DOHH2 (cell line): ENCODE measurements at regions not wholly inside any gene's neighbourhood (a gene's known extent, or its start where the extent isn't known, plus 50 kb on each side); places are given as distances from the start of the nearest gene placed in this dataset.

ENCODE experiments used
- H3F3A ChIP-seq: fragments of 200-600 bp; sonication (generic), shearing (Covaris generic); 2 replicates; pipeline ENCODE4 v1.6.0; 2016; ENCODE audit warnings: antibody characterized with exemption, mild to moderate bottlenecking; ENCODE audit not compliant: control insufficient read depth, insufficient read depth
- H3K27ac ChIP-seq: fragments of 200-600 bp; sonication (generic); 2 replicates; pipeline ENCODE4 v1.5.1; 2014; ENCODE audit warnings: low read depth, mild to moderate bottlenecking, low read length, moderate library complexity
- H3K27me3 ChIP-seq: fragments of 200-600 bp; sonication (generic); 2 replicates; pipeline ENCODE4 v1.6.1; 2014; ENCODE audit warnings: mild to moderate bottlenecking, low read length, mixed read lengths; ENCODE audit not compliant: control insufficient read depth
- H3K36me3 ChIP-seq: fragments of 200-600 bp; sonication (generic); 2 replicates; pipeline ENCODE4 v1.6.1; 2014; ENCODE audit warnings: mild to moderate bottlenecking, low read length, moderate library complexity, mixed read lengths; ENCODE audit not compliant: control insufficient read depth
- H3K4me1 ChIP-seq: fragments of 200-600 bp; sonication (generic); 2 replicates; pipeline ENCODE4 v1.6.1; 2014; ENCODE audit warnings: mild to moderate bottlenecking, low read length, mixed read lengths; ENCODE audit not compliant: control insufficient read depth
- H3K4me2 ChIP-seq: fragments of 200-600 bp; sonication (generic); 2 replicates; pipeline ENCODE4 v1.6.0; 2014; ENCODE audit warnings: mild to moderate bottlenecking, low read length, moderate library complexity
- H3K4me3 ChIP-seq: fragments of 200-600 bp; sonication (generic); 2 replicates; pipeline ENCODE4 v1.5.1; 2014; ENCODE audit warnings: mild to moderate bottlenecking, low read length, mixed read lengths
- H3K79me2 ChIP-seq: fragments of 200-600 bp; sonication (generic); 2 replicates; pipeline ENCODE4 v1.6.1; 2014; ENCODE audit warnings: mild to moderate bottlenecking, low read length, mixed read lengths; ENCODE audit not compliant: control insufficient read depth
- H3K9me2 ChIP-seq: fragments of 200-600 bp; sonication (generic); replicated peaks from 2 replicates; pipeline ENCODE4 v1.6.1; 2014; ENCODE audit warnings: mild to moderate bottlenecking, low read length, mixed read lengths; ENCODE audit not compliant: control insufficient read depth
- H3K9me3 ChIP-seq: fragments of 200-600 bp; sonication (generic); 2 replicates; pipeline ENCODE4 v1.6.1; 2014; ENCODE audit warnings: antibody characterized with exemption, low read length, mixed read lengths; ENCODE audit not compliant: control insufficient read depth, insufficient read depth
- H4K20me1 ChIP-seq: fragments of 200-600 bp; sonication (generic); 2 replicates; pipeline ENCODE4 v1.6.0; 2014; ENCODE audit warnings: low read depth, mild to moderate bottlenecking, antibody characterized with exemption, low read length, moderate library complexity; ENCODE audit not compliant: control insufficient read depth, insufficient read depth
- CTCF ChIP-seq: fragments of 200-600 bp; sonication (generic); IDR thresholded peaks from one replicate; pipeline ENCODE4 v1.5.1; 2014; ENCODE audit warnings: antibody characterized with exemption, mild to moderate bottlenecking, low read depth, low read length; ENCODE audit not compliant: poor library complexity, severe bottlenecking
- EZH2phosphoT487 ChIP-seq: fragments of 200-600 bp; sonication (generic); IDR thresholded peaks from 2 replicates; pipeline ENCODE4 v1.6.1; 2017; ENCODE audit warnings: borderline replicate concordance, mild to moderate bottlenecking, antibody characterized with exemption, low read length, moderate library complexity, mixed read lengths

- Histone ChIP-seq H3K9me2 (no peaks in the 10 kb centered on the region), H3K9me3 (no peaks in the 10 kb centered on the region), H3K79me2 (no peaks in the 10 kb centered on the region), H3K4me2 (no peak overlapping the region), H4K20me1 (no peaks in the 10 kb centered on the region), H3K4me3 (no peak overlapping the region), H3F3A (no peaks in the 10 kb centered on the region), H3K36me3 (no peaks in the 10 kb centered on the region), H3K4me1 (no peaks in the 10 kb centered on the region), H3K27me3 (no peaks in the 10 kb centered on the region), H3K27ac (no peak overlapping the region)
- no peak for TF ChIP-seq CTCF
- no peak for TF ChIP-seq EZH2phosphoT487
Measured at GRCh38 chr2:78486565-78486964, 538.9 kb upstream of the REG3G start.

- Histone ChIP-seq H3K4me3 (no peak overlapping the region), H3K79me2 (no peaks in the 10 kb centered on the region), H3K36me3 (no peaks in the 10 kb centered on the region), H3K27ac (no peak overlapping the region), H4K20me1 (no peaks in the 10 kb centered on the region), H3F3A (no peaks in the 10 kb centered on the region), H3K27me3 (no peaks in the 10 kb centered on the region), H3K9me2 (no peaks in the 10 kb centered on the region), H3K4me2 (no peak overlapping the region), H3K9me3 (no peaks in the 10 kb centered on the region; the same call in 1 of the 2 replicates), H3K4me1 (no peaks in the 10 kb centered on the region)
- TF ChIP-seq EZH2phosphoT487 (no peak), CTCF (no peak)
Measured at GRCh38 chr2:78498125-78498524, 527.4 kb upstream of the REG3G start.

DNA sequence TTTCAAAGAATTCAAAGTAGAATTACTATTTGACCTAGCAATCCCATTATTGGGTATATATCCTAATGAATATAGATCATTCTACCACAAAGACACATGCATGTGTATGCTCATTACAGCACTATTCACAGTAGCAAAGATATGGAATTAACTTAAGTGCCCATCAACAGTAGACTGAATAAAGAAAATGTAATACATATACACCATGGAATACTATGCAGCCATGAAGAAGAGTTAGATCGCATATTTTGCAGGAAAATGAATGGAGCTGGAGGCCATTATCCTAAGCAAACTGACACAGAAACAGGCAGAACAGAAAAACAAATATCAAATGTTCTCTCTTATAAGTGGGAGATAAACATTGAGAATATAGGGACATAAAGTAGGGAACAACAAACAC lies 519.2 kb upstream of the REG3G start:
- Histone ChIP-seq H3K79me2 (no peaks in the 10 kb centered on the region), H3K27me3 (no peaks in the 10 kb centered on the region), H3K9me2 (no peaks in the 10 kb centered on the region), H3K4me1 (no peaks in the 10 kb centered on the region), H4K20me1 (no peaks in the 10 kb centered on the region), H3K27ac (no peak overlapping the region), H3F3A (no peaks in the 10 kb centered on the region), H3K4me3 (no peak overlapping the region), H3K4me2 (no peak overlapping the region), H3K36me3 (no peaks in the 10 kb centered on the region), H3K9me3 (no peaks in the 10 kb centered on the region)
- TF ChIP-seq CTCF (no peak), EZH2phosphoT487 (no peak)

GRCh38 chr2:78521938-78522337 lies 503.6 kb upstream of the REG3G start:
- H3F3A ChIP-seq = no peaks in the 10 kb centered on the region
- no peak overlapping the region for H3K4me2 ChIP-seq
- no peaks in the 10 kb centered on the region for H3K27me3 ChIP-seq
- H3K79me2 ChIP-seq = no peaks in the 10 kb centered on the region
- TF ChIP-seq CTCF (no peak), EZH2phosphoT487 (no peak)
- no peaks in the 10 kb centered on the region for H3K9me3 ChIP-seq
- no peak overlapping the region for H3K4me3 ChIP-seq
- H4K20me1 ChIP-seq = no peaks in the 10 kb centered on the region
- H3K36me3 ChIP-seq = no peaks in the 10 kb centered on the region
- no peak overlapping the region for H3K27ac ChIP-seq
- no peaks in the 10 kb centered on the region for H3K9me2 ChIP-seq
- no peaks in the 10 kb centered on the region for H3K4me1 ChIP-seq
